Gastroesophageal sphincter (tissue), 3 donors: ENCODE measurements at regions not wholly inside any gene's neighbourhood (a gene's known extent, or its start where the extent isn't known, plus 50 kb on each side); places are given as distances from the start of the nearest gene placed in this dataset.

Experiments
- POLR2A ChIP-seq, 2 donors: fragments of 450-650 bp; IDR thresholded peaks; one replicate each; pipeline ENCODE4 v1.6.1; 2017; ENCODE audit warnings: antibody characterized with exemption in 2 of 2, mild to moderate bottlenecking in 2 of 2, moderate library complexity in 1 of 2
- POLR2AphosphoS5 ChIP-seq: sonication (generic); formaldehyde crosslinking; IDR thresholded peaks from one replicate; pipeline ENCODE4 v1.6.1; 2017; ENCODE audit warnings: antibody characterized with exemption
- TF ChIP-seq, protein P1 (sequence below), 4 experiments: fragments of 200-600 bp in 2 of 4; fragments of 450-650 bp in 2 of 4; sonication (generic) in 1 of 4; IDR thresholded peaks; one replicate each; pipeline ENCODE4 v1.5.1; 2017 to 2019; ENCODE audit warnings: antibody characterized with exemption in 4 of 4, mild to moderate bottlenecking in 2 of 4, moderate library complexity in 2 of 4

GRCh38 chr2:17191223-17191622 is 327.0 kb downstream of the RAD51AP2 start:
- TF ChIP-seq POLR2AphosphoS5 (no peak), POLR2A (IDR thresholded peaks at IDR 0.05) (no peak)
- TF ChIP-seq, protein P1, sequence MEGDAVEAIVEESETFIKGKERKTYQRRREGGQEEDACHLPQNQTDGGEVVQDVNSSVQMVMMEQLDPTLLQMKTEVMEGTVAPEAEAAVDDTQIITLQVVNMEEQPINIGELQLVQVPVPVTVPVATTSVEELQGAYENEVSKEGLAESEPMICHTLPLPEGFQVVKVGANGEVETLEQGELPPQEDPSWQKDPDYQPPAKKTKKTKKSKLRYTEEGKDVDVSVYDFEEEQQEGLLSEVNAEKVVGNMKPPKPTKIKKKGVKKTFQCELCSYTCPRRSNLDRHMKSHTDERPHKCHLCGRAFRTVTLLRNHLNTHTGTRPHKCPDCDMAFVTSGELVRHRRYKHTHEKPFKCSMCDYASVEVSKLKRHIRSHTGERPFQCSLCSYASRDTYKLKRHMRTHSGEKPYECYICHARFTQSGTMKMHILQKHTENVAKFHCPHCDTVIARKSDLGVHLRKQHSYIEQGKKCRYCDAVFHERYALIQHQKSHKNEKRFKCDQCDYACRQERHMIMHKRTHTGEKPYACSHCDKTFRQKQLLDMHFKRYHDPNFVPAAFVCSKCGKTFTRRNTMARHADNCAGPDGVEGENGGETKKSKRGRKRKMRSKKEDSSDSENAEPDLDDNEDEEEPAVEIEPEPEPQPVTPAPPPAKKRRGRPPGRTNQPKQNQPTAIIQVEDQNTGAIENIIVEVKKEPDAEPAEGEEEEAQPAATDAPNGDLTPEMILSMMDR (IDR thresholded peaks at IDR 0.05) = no peak
